H1 (cell line): ENCODE measurements at regions not wholly inside any gene's neighbourhood (a gene's known extent, or its start where the extent isn't known, plus 50 kb on each side); places are given as distances from the start of the nearest gene placed in this dataset.

ENCODE experiments used
- ASH2L ChIP-seq: fragments of 200-600, 300-600 bp; sonication (generic); IDR thresholded peaks from one replicate; pipeline ENCODE4 v1.7.1; 2017; ENCODE audit warnings: low read length
- CBX8 ChIP-seq: fragments of 300-800, 300-1000 bp; sonication (generic); IDR thresholded peaks from 2 replicates; pipeline ENCODE4 v1.7.1; 2016; ENCODE audit warnings: low read depth, low read length, borderline replicate concordance
- CHD7 ChIP-seq: fragments of 300-600 bp; sonication (generic); IDR thresholded peaks from 2 replicates; pipeline ENCODE4 v1.7.1; 2012; ENCODE audit warnings: low read length, moderate library complexity, mild to moderate bottlenecking, inconsistent platforms; ENCODE audit not compliant: insufficient replicate concordance
- CTCF ChIP-seq, 3 experiments: IDR thresholded peaks; 1 replicate in 2 of 3; 2 replicates in 1 of 3; pipeline versions ENCODE4 v1.5.1 to v1.6.1; 2011; ENCODE audit warnings: low read length in 3 of 3, mild to moderate bottlenecking in 3 of 3, inconsistent platforms in 2 of 3, low read depth in 1 of 3, moderate library complexity in 1 of 3; ENCODE audit not compliant: insufficient read depth in 1 of 3; ENCODE audit errors: control extremely low read depth in 1 of 3
- GABPA ChIP-seq: IDR thresholded peaks from 2 replicates; pipeline ENCODE4 v1.6.1; 2011; ENCODE audit warnings: mild to moderate bottlenecking, low read length, moderate library complexity, borderline replicate concordance; ENCODE audit not compliant: insufficient read depth
- GTF2F1 ChIP-seq: IDR thresholded peaks from 2 replicates; pipeline ENCODE4 v1.6.1; 2012; ENCODE audit warnings: low read depth, low read length, improper control_type of control experiment, borderline replicate concordance
- KDM1A ChIP-seq: fragments of 200-600, 300-600 bp; sonication (generic); IDR thresholded peaks from 2 replicates; pipeline ENCODE4 v1.7.1; 2016; ENCODE audit warnings: mild to moderate bottlenecking, low read length, borderline replicate concordance
- SP4 ChIP-seq: IDR thresholded peaks from 2 replicates; pipeline ENCODE4 v1.6.1; 2012; ENCODE audit warnings: low read length, inconsistent platforms
- TEAD4 ChIP-seq: IDR thresholded peaks from 2 replicates; pipeline ENCODE4 v1.6.1; 2012; ENCODE audit warnings: low read depth, low read length, inconsistent platforms, mixed read lengths

- TF ChIP-seq CHD7 (no peak), SP4 (no peak), KDM1A (no peak), ASH2L (no peak), GABPA (no peak), CTCF (IDR thresholded peaks at IDR 0.05; ENCODE audit: control extremely low read depth in 1 of 3, insufficient read depth in 1 of 3, low read depth in 1 of 3, low read length in 3 of 3) (no peak), TEAD4 (no peak), GTF2F1 (no peak), CBX8 (no peak)
- TF ChIP-seq, all 59 proteins: peak for 0
Observed at GRCh38 chr1:165999826-166000225, 167.0 kb downstream of the FAM78B start (continued).
